GM23338 (cell line): ENCODE measurements at regions not wholly inside any gene's neighbourhood (a gene's known extent, or its start where the extent isn't known, plus 50 kb on each side); places are given as distances from the start of the nearest gene placed in this dataset.
"Not testable (repeated sequence)": the region's sequence is repeated elsewhere in the genome, so short reads cannot be mapped to it uniquely, and the experiment has no call there.

Source experiments
- ATAC-seq: fragments of 200-7000 bp; cut with Tn5 transposase; 3 replicates; pipeline ENCODE4 v1.9.1; 2020
- DNase-seq: peaks from one replicate; pipeline ENCODE4 v3.0.0-alpha.2; 2015; ENCODE audit warnings: low spot score
- H2AFZ ChIP-seq: fragments of 200-600 bp; sonication (generic); 2 replicates; pipeline ENCODE4 v1.8.0; 2016; ENCODE audit warnings: antibody characterized with exemption, mild to moderate bottlenecking, moderate library complexity
- H3F3A ChIP-seq: fragments of 200-600 bp; sonication (generic); replicated peaks from 2 replicates; pipeline ENCODE4 v1.8.0; 2017; ENCODE audit warnings: antibody characterized with exemption, mixed run types, low read depth
- H3K27ac ChIP-seq: fragments of 200-600 bp; sonication (generic); 2 replicates; pipeline ENCODE4 v1.6.1; 2016; ENCODE audit warnings: low read depth
- H3K27me3 ChIP-seq: fragments of 200-600 bp; sonication (generic); 2 replicates; pipeline ENCODE4 v1.8.0; 2016; ENCODE audit warnings: mild to moderate bottlenecking, mixed run types, moderate library complexity; ENCODE audit not compliant: insufficient read depth
- H3K36me3 ChIP-seq: fragments of 200-600 bp; sonication (generic); 2 replicates; pipeline ENCODE4 v1.8.0; 2016; ENCODE audit warnings: mild to moderate bottlenecking; ENCODE audit not compliant: insufficient read depth
- H3K4me1 ChIP-seq: fragments of 200-600 bp; sonication (generic); 2 replicates; pipeline ENCODE4 v1.8.0; 2016; ENCODE audit warnings: mild to moderate bottlenecking, moderate library complexity; ENCODE audit not compliant: insufficient read depth
- H3K4me2 ChIP-seq: fragments of 200-600 bp; sonication (generic); 2 replicates; pipeline ENCODE4 v1.7.1; 2017; ENCODE audit warnings: mixed run types
- H3K4me3 ChIP-seq: fragments of 200-600 bp; sonication (generic); 2 replicates; pipeline ENCODE4 v1.6.1; 2016; ENCODE audit warnings: mixed run types
- H3K79me2 ChIP-seq: fragments of 200-600 bp; sonication (generic); replicated peaks from 2 replicates; pipeline ENCODE4 v1.8.0; 2017; ENCODE audit warnings: mild to moderate bottlenecking; ENCODE audit not compliant: insufficient read depth
- H3K9me2 ChIP-seq: fragments of 200-600 bp; sonication (generic); 2 replicates; pipeline ENCODE4 v1.8.0; 2017; ENCODE audit not compliant: insufficient read depth
- H4K20me1 ChIP-seq: fragments of 200-600 bp; sonication (generic); replicated peaks from 2 replicates; pipeline ENCODE4 v1.8.0; 2017; ENCODE audit warnings: mild to moderate bottlenecking; ENCODE audit not compliant: insufficient read depth
- H3K27ac Mint-ChIP-seq: 2 replicates; pipeline ENCODE4 v1.8.0; 2020; ENCODE audit warnings: inconsistent platforms, mild to moderate bottlenecking, moderate library complexity, mixed read lengths
- H3K27me3 Mint-ChIP-seq: 3 replicates; pipeline ENCODE4 v1.8.0; 2022; ENCODE audit warnings: low read depth, mild to moderate bottlenecking, moderate library complexity, mixed read lengths, inconsistent platforms; ENCODE audit not compliant: insufficient read depth, poor library complexity
- H3K36me3 Mint-ChIP-seq: 3 replicates; pipeline ENCODE4 v1.8.0; 2021; ENCODE audit warnings: low read depth, mild to moderate bottlenecking, inconsistent platforms, moderate library complexity, mixed read lengths
- H3K4me1 Mint-ChIP-seq: 3 replicates; pipeline ENCODE4 v1.8.0; 2020; ENCODE audit warnings: mild to moderate bottlenecking, inconsistent platforms, mixed read lengths
- H3K4me3 Mint-ChIP-seq: 3 replicates; pipeline ENCODE4 v1.8.0; 2021; ENCODE audit warnings: moderate library complexity, mild to moderate bottlenecking, inconsistent platforms, mixed read lengths
- H3K9me3 Mint-ChIP-seq: 3 replicates; pipeline ENCODE4 v1.8.0; 2020; ENCODE audit warnings: moderate library complexity, mild to moderate bottlenecking, inconsistent platforms, mixed read lengths
- CREB1 ChIP-seq: fragments of 250-450 bp; sonication (Bioruptor Pico); IDR thresholded peaks from 2 replicates; pipeline ENCODE4 v1.5.0; 2020; ENCODE audit warnings: low read depth, mild to moderate bottlenecking, moderate library complexity
- EZH2 ChIP-seq: fragments of 200-600 bp; sonication (generic); IDR thresholded peaks from one replicate; pipeline ENCODE4 v1.8.0; 2017; ENCODE audit warnings: antibody characterized with exemption, mild to moderate bottlenecking, low read depth; ENCODE audit not compliant: unreplicated experiment
- EZH2phosphoT487 ChIP-seq: fragments of 200-600 bp; sonication (generic); IDR thresholded peaks from one replicate; pipeline ENCODE4 v1.8.1; 2018; ENCODE audit warnings: antibody characterized with exemption; ENCODE audit not compliant: unreplicated experiment
- NANOG ChIP-seq: IDR thresholded peaks from 2 replicates; pipeline ENCODE4 v1.6.1; 2016; ENCODE audit warnings: antibody characterized with exemption, borderline replicate concordance
- POLR2AphosphoS5 ChIP-seq: IDR thresholded peaks from 2 replicates; pipeline ENCODE4 v1.6.1; 2016; ENCODE audit warnings: antibody characterized with exemption, low read depth
- REST ChIP-seq: IDR thresholded peaks from one replicate; pipeline ENCODE4 v1.6.1; 2018; ENCODE audit warnings: antibody characterized with exemption; ENCODE audit not compliant: unreplicated experiment
- STAT1 ChIP-seq: IDR thresholded peaks from one replicate; pipeline ENCODE4 v1.6.1; 2016; ENCODE audit warnings: antibody characterized with exemption; ENCODE audit not compliant: unreplicated experiment
- ZNF114 ChIP-seq: fragments of 250-450 bp; sonication (Bioruptor Pico); IDR thresholded peaks from 2 replicates; pipeline ENCODE4 v1.5.0; 2020; ENCODE audit warnings: mild to moderate bottlenecking, moderate library complexity
- ZNF331 ChIP-seq: fragments of 250-450 bp; sonication (Bioruptor Pico); IDR thresholded peaks from 2 replicates; pipeline ENCODE4 v1.5.0; 2020; ENCODE audit warnings: low read depth, mild to moderate bottlenecking, moderate library complexity
- TF ChIP-seq, protein P1 (sequence below), 2 experiments: fragments of 200-600 bp in 1 of 2; sonication (generic) in 1 of 2; conservative IDR thresholded peaks; 2 replicates each; pipeline versions ENCODE4 v1.5.1 to v1.6.1; 2016 to 2017; ENCODE audit warnings: antibody characterized with exemption in 2 of 2, low read depth in 2 of 2, mild to moderate bottlenecking in 2 of 2, moderate library complexity in 1 of 2

DNA sequence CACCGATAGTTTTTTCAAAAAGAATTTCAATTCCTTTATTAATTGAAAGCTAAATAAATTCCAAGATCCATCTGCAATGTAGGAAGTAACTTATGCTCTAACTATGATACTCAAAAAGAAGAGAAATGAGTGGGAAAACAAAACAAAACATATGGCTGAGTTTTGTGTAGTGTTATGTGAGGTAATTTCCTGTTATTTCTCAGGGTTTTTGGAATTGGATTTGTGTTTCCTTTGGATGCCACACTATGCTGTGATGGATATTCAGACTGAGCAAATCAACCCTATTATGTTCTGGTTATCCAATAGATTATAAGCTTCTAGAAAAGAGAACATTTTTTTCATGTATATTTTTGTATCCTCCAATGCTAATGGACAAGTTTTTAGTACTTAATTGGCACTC is 73.4 kb upstream of the RAPGEF2 start (continued):
- no peak for TF ChIP-seq EZH2phosphoT487

GRCh38 chr4:159030297-159030696 is 72.6 kb upstream of the RAPGEF2 start:
- peaks cover 20% of the 10 kb centered on the region for H3K4me1 ChIP-seq
- H3K9me3 Mint-ChIP-seq, H3K27me3 ChIP-seq, H2AFZ ChIP-seq, H3K9me2 ChIP-seq, H3K36me3 ChIP-seq, H3F3A ChIP-seq, DNase-seq, H3K4me3 ChIP-seq, H4K20me1 ChIP-seq, H3K79me2 ChIP-seq, ATAC-seq, H3K27me3 Mint-ChIP-seq, H3K4me3 Mint-ChIP-seq, H3K27ac Mint-ChIP-seq, H3K36me3 Mint-ChIP-seq, H3K27ac ChIP-seq, H3K4me2 ChIP-seq: not testable (repeated sequence)
- H3K4me1 Mint-ChIP-seq, result peaks cover 22% of the 10 kb centered on the region

DNA sequence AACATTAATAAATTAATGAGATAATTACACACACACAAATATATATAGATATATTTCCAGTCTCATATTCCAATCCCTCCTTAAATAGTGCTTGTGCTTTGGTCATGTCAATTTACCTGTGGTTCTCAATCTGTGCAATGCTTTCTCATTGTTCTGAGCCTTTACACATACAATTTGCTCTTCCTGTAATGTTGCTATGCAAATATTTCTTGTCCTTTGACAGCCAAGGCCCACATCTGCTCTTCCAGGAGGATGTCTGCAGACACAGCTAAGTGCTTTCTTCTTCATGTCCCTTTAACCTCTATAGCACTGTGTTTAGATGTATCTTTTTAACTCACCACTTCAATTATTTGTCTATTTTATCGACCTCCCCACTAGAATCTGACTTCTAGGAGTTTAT is 67.3 kb upstream of the RAPGEF2 start:
- H3K79me2 ChIP-seq, result no peaks in the 10 kb centered on the region
- H3K9me2 ChIP-seq, result no peaks in the 10 kb centered on the region
- H2AFZ ChIP-seq, result no peak overlapping the region
- H3K4me2 ChIP-seq, result no peak overlapping the region
- Mint-ChIP-seq H3K27me3 (peaks cover 2% of the 10 kb centered on the region), H3K9me3 (no peaks in the 10 kb centered on the region), H3K4me1 (peaks cover 36% of the 10 kb centered on the region), H3K4me3 (no peak overlapping the region), H3K27ac (no peak overlapping the region), H3K36me3 (no peaks in the 10 kb centered on the region)
- no peaks in the 10 kb centered on the region for H3F3A ChIP-seq
- H4K20me1 ChIP-seq, result no peaks in the 10 kb centered on the region
- H3K27ac ChIP-seq, result no peak overlapping the region
- DNase-seq (no peak), ATAC-seq (no peak)
- H3K36me3 ChIP-seq, result no peaks in the 10 kb centered on the region
- TF ChIP-seq EZH2phosphoT487 (no peak), NANOG (no peak), REST (no peak), EZH2 (no peak), POLR2AphosphoS5 (no peak), ZNF114 (CRISPR knock-in tag) (no peak), ZNF331 (CRISPR knock-in tag) (no peak), CREB1 (no peak), STAT1 (no peak)
- TF ChIP-seq, protein P1, sequence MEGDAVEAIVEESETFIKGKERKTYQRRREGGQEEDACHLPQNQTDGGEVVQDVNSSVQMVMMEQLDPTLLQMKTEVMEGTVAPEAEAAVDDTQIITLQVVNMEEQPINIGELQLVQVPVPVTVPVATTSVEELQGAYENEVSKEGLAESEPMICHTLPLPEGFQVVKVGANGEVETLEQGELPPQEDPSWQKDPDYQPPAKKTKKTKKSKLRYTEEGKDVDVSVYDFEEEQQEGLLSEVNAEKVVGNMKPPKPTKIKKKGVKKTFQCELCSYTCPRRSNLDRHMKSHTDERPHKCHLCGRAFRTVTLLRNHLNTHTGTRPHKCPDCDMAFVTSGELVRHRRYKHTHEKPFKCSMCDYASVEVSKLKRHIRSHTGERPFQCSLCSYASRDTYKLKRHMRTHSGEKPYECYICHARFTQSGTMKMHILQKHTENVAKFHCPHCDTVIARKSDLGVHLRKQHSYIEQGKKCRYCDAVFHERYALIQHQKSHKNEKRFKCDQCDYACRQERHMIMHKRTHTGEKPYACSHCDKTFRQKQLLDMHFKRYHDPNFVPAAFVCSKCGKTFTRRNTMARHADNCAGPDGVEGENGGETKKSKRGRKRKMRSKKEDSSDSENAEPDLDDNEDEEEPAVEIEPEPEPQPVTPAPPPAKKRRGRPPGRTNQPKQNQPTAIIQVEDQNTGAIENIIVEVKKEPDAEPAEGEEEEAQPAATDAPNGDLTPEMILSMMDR (conservative IDR thresholded peaks at IDR 0.05; ENCODE audit: low read depth in 2 of 2), result no peak
- no peaks in the 10 kb centered on the region for H3K27me3 ChIP-seq
- H3K4me3 ChIP-seq, result no peak overlapping the region
- H3K4me1 ChIP-seq, result peaks cover 31% of the 10 kb centered on the region
